DND-41 (cell line): ENCODE measurements at regions not wholly inside any gene's neighbourhood (a gene's known extent, or its start where the extent isn't known, plus 50 kb on each side); places are given as distances from the start of the nearest gene placed in this dataset.
"Not testable (repeated sequence)": the region's sequence is repeated elsewhere in the genome, so short reads cannot be mapped to it uniquely, and the experiment has no call there.

ENCODE experiments used
- EZH2 ChIP-seq: IDR thresholded peaks from 3 replicates; pipeline ENCODE4 v1.6.1; 2012; ENCODE audit warnings: borderline replicate concordance, low read depth, mild to moderate bottlenecking, moderate library complexity, low read length, inconsistent platforms; ENCODE audit not compliant: severe bottlenecking
- TF ChIP-seq, protein P1 (sequence below): IDR thresholded peaks from 2 replicates; pipeline ENCODE4 v1.5.1; 2012; ENCODE audit warnings: borderline replicate concordance, low read length, moderate library complexity, mild to moderate bottlenecking; ENCODE audit not compliant: poor library complexity, severe bottlenecking; ENCODE audit errors: extremely low read depth

DNA sequence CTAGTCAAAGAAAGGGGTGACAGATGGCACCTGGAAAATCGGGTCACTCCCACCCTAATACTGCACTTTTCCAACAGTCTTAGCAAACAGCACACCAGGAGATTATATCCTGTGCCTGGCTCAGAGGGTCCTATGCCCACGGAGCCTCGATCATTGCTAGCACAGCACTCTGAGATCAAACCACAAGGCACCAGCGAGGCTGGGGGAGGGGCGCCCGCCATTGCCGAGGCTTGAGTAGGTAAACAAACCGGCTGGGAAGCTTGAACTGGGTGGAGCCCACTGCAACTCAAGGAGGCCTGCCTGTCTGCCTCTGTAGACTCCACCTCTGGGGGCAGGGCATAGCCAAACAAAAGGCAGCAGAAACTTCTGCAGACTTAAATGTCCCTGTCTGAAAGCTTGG is 88.9 kb upstream of the GPR101 start:
- TF ChIP-seq, protein P1, sequence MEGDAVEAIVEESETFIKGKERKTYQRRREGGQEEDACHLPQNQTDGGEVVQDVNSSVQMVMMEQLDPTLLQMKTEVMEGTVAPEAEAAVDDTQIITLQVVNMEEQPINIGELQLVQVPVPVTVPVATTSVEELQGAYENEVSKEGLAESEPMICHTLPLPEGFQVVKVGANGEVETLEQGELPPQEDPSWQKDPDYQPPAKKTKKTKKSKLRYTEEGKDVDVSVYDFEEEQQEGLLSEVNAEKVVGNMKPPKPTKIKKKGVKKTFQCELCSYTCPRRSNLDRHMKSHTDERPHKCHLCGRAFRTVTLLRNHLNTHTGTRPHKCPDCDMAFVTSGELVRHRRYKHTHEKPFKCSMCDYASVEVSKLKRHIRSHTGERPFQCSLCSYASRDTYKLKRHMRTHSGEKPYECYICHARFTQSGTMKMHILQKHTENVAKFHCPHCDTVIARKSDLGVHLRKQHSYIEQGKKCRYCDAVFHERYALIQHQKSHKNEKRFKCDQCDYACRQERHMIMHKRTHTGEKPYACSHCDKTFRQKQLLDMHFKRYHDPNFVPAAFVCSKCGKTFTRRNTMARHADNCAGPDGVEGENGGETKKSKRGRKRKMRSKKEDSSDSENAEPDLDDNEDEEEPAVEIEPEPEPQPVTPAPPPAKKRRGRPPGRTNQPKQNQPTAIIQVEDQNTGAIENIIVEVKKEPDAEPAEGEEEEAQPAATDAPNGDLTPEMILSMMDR = not testable (repeated sequence)
- not testable (repeated sequence) for TF ChIP-seq EZH2
